GM12874 (cell line): ENCODE measurements at regions not wholly inside any gene's neighbourhood (a gene's known extent, or its start where the extent isn't known, plus 50 kb on each side); places are given as distances from the start of the nearest gene placed in this dataset.

Experiments
- TF ChIP-seq, protein P1 (sequence below): IDR thresholded peaks from 2 replicates; pipeline ENCODE4 v1.5.1; 2011; ENCODE audit warnings: low read depth, mild to moderate bottlenecking, control low read depth, low read length, moderate library complexity; ENCODE audit not compliant: insufficient read depth

- TF ChIP-seq, protein P1, sequence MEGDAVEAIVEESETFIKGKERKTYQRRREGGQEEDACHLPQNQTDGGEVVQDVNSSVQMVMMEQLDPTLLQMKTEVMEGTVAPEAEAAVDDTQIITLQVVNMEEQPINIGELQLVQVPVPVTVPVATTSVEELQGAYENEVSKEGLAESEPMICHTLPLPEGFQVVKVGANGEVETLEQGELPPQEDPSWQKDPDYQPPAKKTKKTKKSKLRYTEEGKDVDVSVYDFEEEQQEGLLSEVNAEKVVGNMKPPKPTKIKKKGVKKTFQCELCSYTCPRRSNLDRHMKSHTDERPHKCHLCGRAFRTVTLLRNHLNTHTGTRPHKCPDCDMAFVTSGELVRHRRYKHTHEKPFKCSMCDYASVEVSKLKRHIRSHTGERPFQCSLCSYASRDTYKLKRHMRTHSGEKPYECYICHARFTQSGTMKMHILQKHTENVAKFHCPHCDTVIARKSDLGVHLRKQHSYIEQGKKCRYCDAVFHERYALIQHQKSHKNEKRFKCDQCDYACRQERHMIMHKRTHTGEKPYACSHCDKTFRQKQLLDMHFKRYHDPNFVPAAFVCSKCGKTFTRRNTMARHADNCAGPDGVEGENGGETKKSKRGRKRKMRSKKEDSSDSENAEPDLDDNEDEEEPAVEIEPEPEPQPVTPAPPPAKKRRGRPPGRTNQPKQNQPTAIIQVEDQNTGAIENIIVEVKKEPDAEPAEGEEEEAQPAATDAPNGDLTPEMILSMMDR, result no peak
Observed at GRCh38 chr1:186531561-186532165, 70.7 kb upstream of the PDC start.

GRCh38 chr1:186530109-186530508 lies 69.2 kb upstream of the PDC start:
- TF ChIP-seq, protein P1, result no peak

DNA sequence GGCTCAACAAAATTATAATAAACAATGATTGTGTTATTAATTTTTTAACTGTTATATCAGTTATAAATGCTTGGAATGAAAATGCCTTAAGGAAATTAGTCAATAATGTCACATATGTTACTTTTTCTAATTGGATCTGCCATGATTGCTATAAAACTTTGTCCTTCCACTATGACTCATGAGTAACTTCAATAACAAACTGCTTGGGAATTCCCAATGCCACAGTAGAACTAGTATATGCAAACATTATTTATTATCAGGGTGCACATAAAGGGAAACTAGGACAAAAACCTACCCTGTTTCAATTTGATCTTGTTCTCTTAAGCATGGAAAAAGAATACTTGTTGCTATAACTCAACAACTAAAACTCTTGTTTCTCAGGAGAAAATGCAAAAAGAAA lies 59.1 kb upstream of the PDC start:
- TF ChIP-seq, protein P1, result no peak

- TF ChIP-seq, protein P1, result no peak
Observed at GRCh38 chr1:186518822-186519381, 58.0 kb upstream of the PDC start.

- TF ChIP-seq, protein P1, result no peak
Observed at GRCh38 chr1:186518395-186518794, 57.5 kb upstream of the PDC start.

- TF ChIP-seq, protein P1, result no peak
Observed at GRCh38 chr1:186514367-186514766, 53.5 kb upstream of the PDC start.

GRCh38 chr1:186513526-186513925 lies 52.6 kb upstream of the PDC start:
- TF ChIP-seq, protein P1, result no peak
